MCF 10A (cell line): ENCODE measurements at regions not wholly inside any gene's neighbourhood (a gene's known extent, or its start where the extent isn't known, plus 50 kb on each side); places are given as distances from the start of the nearest gene placed in this dataset.

Source experiments
- BruUV-seq: library from RNA; stranded (reverse); fragments of 400-500 nt; replicated peaks from 2 replicates; lab custom pipeline; 2021; lab: Mats Ljungman, UMichigan
- CTCF ChIA-PET: fragments of 300-600 bp; sonication (Branson Sonifier 250); formaldehyde crosslinking; extraction: SDS; loops from one replicate; lab custom pipeline; 2021; ENCODE audit warnings: antibody characterized with exemption, inconsistent platforms; lab: Yijun Ruan, JAX
- POLR2A ChIA-PET: fragments of 300-600, 350-650 bp; sonication (Branson Sonifier 250); formaldehyde crosslinking; extraction: SDS; loops from one replicate; lab custom pipeline; 2020; ENCODE audit warnings: antibody characterized with exemption, inconsistent platforms; lab: Yijun Ruan, JAX
- DNase-seq: peaks from one replicate; pipeline ENCODE4 v3.0.0-alpha.2; 2018; ENCODE audit not compliant: unreplicated experiment
- H3K27ac Mint-ChIP-seq: one replicate; pipeline ENCODE4 v1.8.0; 2022; ENCODE audit warnings: mild to moderate bottlenecking, low read depth, mixed read lengths; ENCODE audit not compliant: unreplicated experiment
- H3K27me3 Mint-ChIP-seq: one replicate; pipeline ENCODE4 v1.8.0; 2022; ENCODE audit warnings: mixed read lengths; ENCODE audit not compliant: insufficient read depth, unreplicated experiment
- H3K36me3 Mint-ChIP-seq: one replicate; pipeline ENCODE4 v1.8.0; 2022; ENCODE audit warnings: mild to moderate bottlenecking, moderate library complexity, mixed read lengths; ENCODE audit not compliant: insufficient read depth, unreplicated experiment
- H3K4me1 Mint-ChIP-seq: one replicate; pipeline ENCODE4 v1.8.0; 2022; ENCODE audit warnings: mixed read lengths; ENCODE audit not compliant: insufficient read depth, unreplicated experiment
- H3K4me3 Mint-ChIP-seq: one replicate; pipeline ENCODE4 v1.8.0; 2022; ENCODE audit warnings: mild to moderate bottlenecking, moderate library complexity, mixed read lengths; ENCODE audit not compliant: unreplicated experiment
- H3K9me3 Mint-ChIP-seq: one replicate; pipeline ENCODE4 v1.8.0; 2022; ENCODE audit warnings: mixed read lengths; ENCODE audit not compliant: unreplicated experiment
- CTCF ChIP-seq: fragments of 200-600 bp; IDR thresholded peaks from one replicate; pipeline ENCODE4 v1.8.0; 2022; ENCODE audit warnings: antibody characterized with exemption, mild to moderate bottlenecking; ENCODE audit not compliant: unreplicated experiment
- intact Hi-C: fragments of 100-400 bp; cut with micrococcal nuclease; formaldehyde crosslinking; loops from 2 replicates; pipeline ENCODE4 v1.14.1; 2022

GRCh38 chr10:83375274-83375673 is 764.0 kb upstream of the GHITM start:
- H3K4me1 Mint-ChIP-seq: no peaks in the 10 kb centered on the region
- H3K9me3 Mint-ChIP-seq: no peaks in the 10 kb centered on the region
- H3K36me3 Mint-ChIP-seq: no peaks in the 10 kb centered on the region
- no peak overlapping the region for H3K4me3 Mint-ChIP-seq
- no peak for DNase-seq
- no peak overlapping the region for H3K27ac Mint-ChIP-seq
- intact Hi-C loops: no loop called here
- H3K27me3 Mint-ChIP-seq: no peaks in the 10 kb centered on the region
- ChIA-PET POLR2A (no interaction called here), CTCF (no interaction called here)
- no TSS peak for BruUV-seq
- no peak for TF ChIP-seq CTCF

- CTCF ChIA-PET: interaction anchor here (0.5 kb wide), 1 partner anchor 11 kb away, joined by 3 read pairs; no protein-coding TSS in a partner anchor
- Mint-ChIP-seq H3K27me3 (no peaks in the 10 kb centered on the region), H3K36me3 (no peaks in the 10 kb centered on the region), H3K27ac (no peak overlapping the region), H3K4me1 (no peaks in the 10 kb centered on the region), H3K4me3 (no peak overlapping the region), H3K9me3 (no peaks in the 10 kb centered on the region)
- DNase-seq: no peak
- intact Hi-C loops: no loop called here
- BruUV-seq: no TSS peak
- TF ChIP-seq CTCF: no peak
- POLR2A ChIA-PET: interaction anchor here (0.7 kb wide), 1 partner anchor 12 kb away, joined by 3 read pairs; no protein-coding TSS in a partner anchor
Observed at GRCh38 chr10:83397806-83398205, 741.5 kb upstream of the GHITM start.

GRCh38 chr10:83410570-83410969 is 728.7 kb upstream of the GHITM start:
- no TSS peak for BruUV-seq
- TF ChIP-seq CTCF: no peak
- no peak overlapping the region for H3K27ac Mint-ChIP-seq
- ChIA-PET CTCF (no interaction called here), POLR2A (no interaction called here)
- H3K4me1 Mint-ChIP-seq: peaks cover 5% of the 10 kb centered on the region
- peaks cover 4% of the 10 kb centered on the region for H3K36me3 Mint-ChIP-seq
- peaks cover 11% of the 10 kb centered on the region for H3K9me3 Mint-ChIP-seq
- DNase-seq: no peak
- no peaks in the 10 kb centered on the region for H3K27me3 Mint-ChIP-seq
- intact Hi-C loops: no loop called here
- no peak overlapping the region for H3K4me3 Mint-ChIP-seq

GRCh38 chr10:83425306-83425705 is 714.0 kb upstream of the GHITM start:
- intact Hi-C loops: no loop called here
- Mint-ChIP-seq H3K27ac (no peak overlapping the region), H3K4me3 (no peak overlapping the region), H3K27me3 (no peaks in the 10 kb centered on the region), H3K36me3 (no peaks in the 10 kb centered on the region), H3K9me3 (no peaks in the 10 kb centered on the region), H3K4me1 (no peaks in the 10 kb centered on the region)
- no peak for TF ChIP-seq CTCF
- DNase-seq: no peak
- CTCF ChIA-PET: interaction anchor here (1.2 to 1.6 kb wide), 2 partner anchors 446 to 448 kb away, joined by 4 read pairs; no protein-coding TSS in a partner anchor
- no TSS peak for BruUV-seq
- POLR2A ChIA-PET: no interaction called here
